ENCODE measurements at regions not wholly inside any gene's neighbourhood (a gene's known extent, or its start where the extent isn't known, plus 50 kb on each side); places are given as distances from the start of the nearest gene placed in this dataset.

DNA sequence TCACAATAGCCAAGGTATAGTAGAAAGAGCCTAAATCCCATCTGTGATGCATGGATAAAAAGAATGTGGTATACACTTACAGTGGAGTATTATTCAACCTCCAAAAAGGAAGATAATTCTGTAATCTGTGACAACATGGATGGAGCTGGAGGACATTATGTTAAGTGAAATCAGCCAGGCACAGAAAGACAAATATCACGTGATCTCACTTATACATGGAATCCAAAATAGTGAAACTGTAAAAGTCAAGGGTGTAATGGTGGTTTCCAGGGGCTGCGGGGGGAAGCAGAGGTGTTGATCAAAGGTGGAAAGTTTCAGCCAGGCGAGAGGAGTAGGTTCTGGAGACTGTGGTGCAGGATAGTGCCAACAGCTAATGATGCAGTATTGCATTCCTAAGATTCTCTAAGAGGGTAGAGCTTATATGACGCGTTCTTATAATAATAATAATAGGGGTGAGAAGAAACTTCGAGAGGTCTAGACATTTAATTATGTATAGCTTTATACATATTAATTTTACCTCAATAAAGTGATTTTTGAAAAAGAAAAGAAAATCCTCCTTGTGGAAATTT is 246.1 kb downstream of the FOXA2 start:
- H3K27me3 ChIP-seq: no peaks in the 10 kb centered on the region
- H3K9ac ChIP-seq: no peak overlapping the region
- no peaks in the 10 kb centered on the region for H4K20me1 ChIP-seq
- H3K36me3 ChIP-seq: no peaks in the 10 kb centered on the region
- no peak overlapping the region for H3K4me2 ChIP-seq
- H3K4me3 ChIP-seq: no peak overlapping the region
- peaks cover 40 to 56% (median 47%) of the 10 kb centered on the region in 10 experiments for H3K4me1 ChIP-seq
- no peak for TF ChIP-seq Cebpa-rat (IDR thresholded peaks at IDR 0.05)
- no peak overlapping the region for H3K27ac ChIP-seq
- no peaks in the 10 kb centered on the region for H3K9me3 ChIP-seq (replicated peaks in 1 of 11)

DNA sequence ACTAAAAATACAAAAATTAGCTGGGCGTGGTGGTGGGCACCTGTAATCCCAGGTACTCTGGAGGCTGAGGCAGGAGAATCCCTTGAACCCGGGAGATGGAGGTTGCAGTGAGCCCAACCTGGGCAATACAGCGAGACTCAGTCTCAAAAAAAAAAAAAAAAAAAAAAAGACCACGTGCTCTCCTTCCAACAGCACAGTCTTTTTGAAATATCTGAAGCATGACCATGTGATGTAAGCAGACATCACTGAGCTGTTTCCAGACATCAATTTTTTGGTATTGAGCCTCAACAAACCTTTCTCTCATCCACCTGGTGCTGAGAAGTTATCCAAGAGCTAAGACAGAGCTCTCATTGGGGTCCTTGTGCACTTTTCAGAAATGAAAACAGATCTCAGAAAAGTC is 249.2 kb downstream of the FOXA2 start:
- Histone ChIP-seq H3K4me2 (peak overlapping the region in 4 of 11 experiments; percentile 1 to 59 (median 36); a peak in 6 of 22 replicates), H4K20me1 (no peaks in the 10 kb centered on the region), H3K27ac (no peak overlapping the region), H3K36me3 (no peaks in the 10 kb centered on the region), H3K27me3 (no peaks in the 10 kb centered on the region), H3K4me3 (no peak overlapping the region), H3K4me1 (peaks cover 10 to 26% (median 22%) of the 10 kb centered on the region in 10 experiments), H3K9ac (no peak overlapping the region), H3K9me3 (replicated peaks in 1 of 11) (no peaks in the 10 kb centered on the region)
- TF ChIP-seq Cebpa-rat (IDR thresholded peaks at IDR 0.05): no peak

DNA sequence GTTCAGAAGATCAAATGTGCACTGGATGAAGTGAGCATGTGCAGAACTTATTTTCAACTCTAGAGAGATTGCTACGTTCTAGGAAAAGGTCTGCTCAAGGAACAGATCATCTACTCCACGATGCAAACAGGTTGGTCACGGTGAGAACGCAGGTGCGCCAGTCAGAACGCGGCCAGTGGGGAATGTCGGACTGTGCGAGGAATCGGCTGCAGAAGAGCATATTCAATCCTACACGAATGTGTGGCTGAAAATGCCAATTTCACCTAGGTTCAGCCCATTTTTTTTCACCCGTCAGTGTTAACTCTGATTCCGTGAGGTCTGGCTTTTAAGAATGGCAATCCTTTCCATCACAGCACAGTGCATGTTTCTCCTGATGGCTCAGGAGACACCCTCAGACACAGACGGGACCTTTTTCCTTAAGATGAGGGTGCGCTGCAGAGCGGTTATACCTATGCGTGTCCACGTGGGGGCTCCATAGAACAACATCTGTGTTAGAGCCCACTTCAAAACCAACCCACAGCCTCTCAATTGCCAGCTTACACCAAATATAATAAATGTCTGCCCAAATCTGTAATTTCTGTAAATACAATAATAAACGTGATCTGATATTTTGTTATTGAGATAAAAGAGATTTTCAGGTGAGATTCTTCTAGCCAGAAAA is 250.4 kb downstream of the FOXA2 start:
- Histone ChIP-seq H3K4me3 (no peak overlapping the region), H3K27ac (no peak overlapping the region), H3K9ac (no peak overlapping the region), H3K4me2 (no peak overlapping the region), H3K36me3 (no peaks in the 10 kb centered on the region), H4K20me1 (no peaks in the 10 kb centered on the region), H3K9me3 (replicated peaks in 1 of 11) (no peaks in the 10 kb centered on the region), H3K4me1 (peaks cover 0 to 16% (median 11%) of the 10 kb centered on the region in 10 experiments; a peak in 14 of 20 replicates), H3K27me3 (no peaks in the 10 kb centered on the region)
- no peak for TF ChIP-seq Cebpa-rat (IDR thresholded peaks at IDR 0.05)

DNA sequence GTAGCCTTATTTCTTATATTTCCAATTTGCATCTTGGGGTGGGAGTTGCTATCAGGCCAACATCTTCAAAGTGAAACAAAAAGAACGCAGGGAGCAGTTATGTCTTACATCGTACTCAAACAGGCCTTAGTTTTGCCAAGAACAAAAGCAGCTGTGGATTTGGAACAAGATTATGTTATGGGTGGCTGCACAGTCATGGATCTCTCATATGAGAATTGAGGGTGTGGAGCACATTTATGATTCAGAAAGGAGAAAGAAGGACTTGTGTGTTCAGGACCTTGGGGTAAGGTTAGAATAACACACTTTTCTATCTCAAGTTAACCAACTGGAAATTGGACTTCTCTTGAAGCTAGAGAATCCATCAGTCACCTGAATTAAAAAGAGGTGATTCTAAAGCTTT is 259.9 kb downstream of the FOXA2 start:
- Histone ChIP-seq H4K20me1 (no peaks in the 10 kb centered on the region), H3K4me1 (no peaks in the 10 kb centered on the region), H3K27ac (no peak overlapping the region), H3K4me3 (no peak overlapping the region), H3K9me3 (replicated peaks in 1 of 11) (no peaks in the 10 kb centered on the region), H3K36me3 (no peaks in the 10 kb centered on the region), H3K4me2 (no peak overlapping the region), H3K27me3 (no peaks in the 10 kb centered on the region), H3K9ac (no peak overlapping the region)
- no peak for TF ChIP-seq Cebpa-rat (IDR thresholded peaks at IDR 0.05)

DNA sequence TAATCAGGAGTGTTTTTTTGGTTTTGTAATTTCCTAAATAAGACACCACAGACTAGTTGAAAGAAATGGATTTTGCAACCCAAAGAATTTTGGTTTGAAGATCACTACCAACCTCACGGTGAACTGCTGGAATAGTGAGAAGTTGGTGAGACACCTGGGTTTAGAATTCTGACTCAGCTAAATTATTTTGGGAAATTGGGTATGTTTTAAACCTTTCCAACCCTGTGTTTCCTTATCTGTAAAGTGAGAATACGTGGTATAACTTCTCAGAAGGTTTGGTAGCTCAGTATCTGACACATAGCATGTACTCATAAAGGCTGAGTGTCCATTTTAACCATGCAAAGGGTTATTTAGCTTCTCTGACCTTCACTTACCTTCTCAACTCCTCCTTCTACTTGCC is 261.9 kb downstream of the FOXA2 start:
- TF ChIP-seq Cebpa-rat (IDR thresholded peaks at IDR 0.05): no peak
- H3K4me2 ChIP-seq: no peak overlapping the region

DNA sequence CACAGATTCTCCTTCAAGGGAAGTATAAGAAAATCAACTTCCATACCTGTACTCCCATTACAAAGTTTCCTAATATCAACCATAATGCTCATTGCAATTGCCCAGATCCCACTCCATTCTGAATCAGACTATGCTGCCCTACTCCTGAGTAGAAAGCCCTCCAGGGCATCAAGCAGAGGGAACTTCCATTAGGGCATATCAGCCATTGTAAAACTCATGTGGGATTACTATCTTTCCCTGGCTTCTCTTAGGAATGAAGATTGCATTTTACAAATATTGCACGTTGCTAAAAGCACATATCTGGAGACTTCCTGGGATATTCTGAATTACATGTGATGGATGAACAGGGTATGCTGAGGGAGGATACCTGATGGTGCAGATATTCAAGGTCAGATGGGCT is 263.2 kb downstream of the FOXA2 start:
- H3K9me3 ChIP-seq (replicated peaks in 1 of 11): no peaks in the 10 kb centered on the region
- H3K27me3 ChIP-seq: no peaks in the 10 kb centered on the region
- no peak overlapping the region for H3K4me3 ChIP-seq
- no peak overlapping the region for H3K27ac ChIP-seq
- no peaks in the 10 kb centered on the region for H4K20me1 ChIP-seq
- H3K4me2 ChIP-seq: no peak overlapping the region
- no peaks in the 10 kb centered on the region for H3K36me3 ChIP-seq
- no peak overlapping the region for H3K9ac ChIP-seq
- TF ChIP-seq Cebpa-rat (IDR thresholded peaks at IDR 0.05): no peak
- H3K4me1 ChIP-seq: no peaks in the 10 kb centered on the region

More for the DNA sequence above, 261.9 kb downstream of the FOXA2 start:
- H3K27me3 ChIP-seq: no peaks in the 10 kb centered on the region
- H3K9ac ChIP-seq: no peak overlapping the region
- H4K20me1 ChIP-seq: no peaks in the 10 kb centered on the region
- no peaks in the 10 kb centered on the region for H3K36me3 ChIP-seq
- no peak overlapping the region for H3K4me3 ChIP-seq
- no peak overlapping the region for H3K27ac ChIP-seq
- H3K4me1 ChIP-seq: no peaks in the 10 kb centered on the region
- no peaks in the 10 kb centered on the region for H3K9me3 ChIP-seq (replicated peaks in 1 of 11)

DNA sequence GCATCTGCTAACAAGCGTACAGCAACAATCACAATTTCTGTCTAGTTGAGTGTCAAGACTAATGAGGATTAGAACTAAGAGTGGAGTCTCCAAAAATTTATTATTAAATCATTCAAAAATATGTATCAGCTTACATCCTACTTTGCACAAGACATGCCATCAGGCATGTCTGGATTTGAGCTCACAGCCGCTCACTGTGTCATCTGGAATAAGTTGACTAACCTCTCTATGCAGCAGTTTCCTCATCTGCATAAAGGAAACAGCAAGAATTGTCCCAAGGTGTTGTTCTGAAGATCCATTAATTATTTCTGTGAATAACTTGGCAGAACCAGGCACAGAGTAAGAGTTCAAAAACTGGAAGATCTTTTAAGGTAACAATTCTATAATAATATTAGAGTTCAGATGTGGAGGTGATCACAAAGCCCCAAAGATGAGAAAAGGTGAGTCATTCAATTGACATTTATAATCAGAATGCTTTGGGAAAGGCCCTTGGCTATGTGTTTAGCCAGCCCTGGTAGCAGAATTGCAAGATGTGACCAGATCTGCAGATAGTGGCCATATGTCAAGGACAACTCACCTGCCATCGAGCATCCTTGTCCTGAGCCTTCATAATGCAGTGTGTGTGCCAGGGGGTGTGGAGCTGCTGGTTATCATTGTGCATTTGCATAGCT is 264.0 kb downstream of the FOXA2 start:
- peaks cover 0 to 5% (median 2%) of the 10 kb centered on the region in 10 experiments; a peak in 6 of 20 replicates for H3K4me1 ChIP-seq
- no peaks in the 10 kb centered on the region for H4K20me1 ChIP-seq
- H3K9me3 ChIP-seq (replicated peaks in 1 of 11): no peaks in the 10 kb centered on the region
- H3K36me3 ChIP-seq: no peaks in the 10 kb centered on the region
- TF ChIP-seq Cebpa-rat (IDR thresholded peaks at IDR 0.05): no peak
- no peak overlapping the region for H3K27ac ChIP-seq
- no peak overlapping the region for H3K9ac ChIP-seq
- no peak overlapping the region for H3K4me3 ChIP-seq
- H3K27me3 ChIP-seq: no peaks in the 10 kb centered on the region
- no peak overlapping the region for H3K4me2 ChIP-seq

DNA sequence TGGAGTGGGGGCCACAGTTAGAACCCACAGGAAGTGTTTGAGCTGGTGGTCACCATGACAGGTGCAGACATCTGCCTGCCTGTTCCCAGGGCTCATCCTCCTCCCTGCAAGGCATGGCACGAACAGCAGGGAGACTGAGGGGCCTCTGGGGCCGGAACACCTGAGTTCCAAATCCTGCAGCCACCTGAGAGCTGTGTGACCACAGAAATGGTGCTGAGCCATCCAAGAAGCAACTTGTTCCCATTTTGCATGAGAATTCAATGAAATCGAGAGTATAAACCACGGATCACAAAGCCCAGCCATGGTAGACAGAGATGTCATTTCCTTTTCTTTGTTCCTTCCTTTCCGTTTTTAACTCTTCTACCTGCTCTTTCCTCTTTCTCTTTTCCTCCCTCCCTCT is 268.6 kb downstream of the FOXA2 start:
- Histone ChIP-seq H3K36me3 (no peaks in the 10 kb centered on the region), H3K4me2 (peak overlapping the region in 4 of 11 experiments; percentile 9 to 43 (median 24); a peak in 4 of 22 replicates)
- TF ChIP-seq Cebpa-rat (IDR thresholded peaks at IDR 0.05): no peak

DNA sequence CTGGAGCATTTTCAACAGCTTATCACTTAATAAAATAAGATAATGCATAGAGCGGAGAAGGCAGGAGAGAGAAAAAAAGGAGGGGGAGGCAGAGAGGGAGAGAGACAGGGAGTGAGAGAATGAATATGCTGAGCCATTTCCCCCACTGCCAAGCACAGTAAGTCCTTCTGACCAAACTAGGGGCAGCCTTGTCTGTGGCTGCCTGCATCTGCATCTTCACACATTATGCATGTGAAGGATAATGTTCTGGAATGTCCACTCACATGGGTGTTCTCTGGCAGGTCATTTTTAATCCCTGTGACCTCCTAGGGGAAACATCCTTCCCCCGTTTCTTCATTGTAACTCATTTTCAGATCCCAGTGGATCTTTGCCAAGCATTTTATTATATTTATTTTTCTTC is 269.3 kb downstream of the FOXA2 start:
- Histone ChIP-seq H3K27me3 (no peaks in the 10 kb centered on the region), H3K27ac (no peak overlapping the region), H4K20me1 (no peaks in the 10 kb centered on the region), H3K4me3 (no peak overlapping the region), H3K4me2 (no peak overlapping the region), H3K36me3 (no peaks in the 10 kb centered on the region), H3K4me1 (peaks cover 0 to 5% (median 2%) of the 10 kb centered on the region in 10 experiments; a peak in 6 of 20 replicates), H3K9me3 (replicated peaks in 1 of 11) (no peaks in the 10 kb centered on the region), H3K9ac (no peak overlapping the region)
- no peak for TF ChIP-seq Cebpa-rat (IDR thresholded peaks at IDR 0.05)

More for the DNA sequence above, 268.6 kb downstream of the FOXA2 start:
- Histone ChIP-seq H4K20me1 (no peaks in the 10 kb centered on the region), H3K4me1 (peaks cover 0 to 5% (median 2%) of the 10 kb centered on the region in 10 experiments; a peak in 6 of 20 replicates), H3K27me3 (no peaks in the 10 kb centered on the region), H3K9ac (no peak overlapping the region), H3K27ac (no peak overlapping the region), H3K9me3 (replicated peaks in 1 of 11) (no peaks in the 10 kb centered on the region), H3K4me3 (no peak overlapping the region)

Data from BLaER1 treated with 17β-estradiol and CSF1 and Interleukin-3, amounts not matched to agents 10 nM and 100 nM (cell line).